Endodermal cell (in vitro differentiated cells): ENCODE measurements at regions not wholly inside any gene's neighbourhood (a gene's known extent, or its start where the extent isn't known, plus 50 kb on each side); places are given as distances from the start of the nearest gene placed in this dataset.

Experiments
- DNase-seq: peaks from one replicate; pipeline ENCODE4 v3.0.0-alpha.2; 2017
- H3K27ac ChIP-seq: 2 replicates; pipeline ENCODE4 v1.5.1; 2013; ENCODE audit warnings: mild to moderate bottlenecking, low read depth, low read length, moderate library complexity
- H3K27me3 ChIP-seq: 2 replicates; pipeline ENCODE4 v1.6.1; 2013; ENCODE audit warnings: mild to moderate bottlenecking, low read length, moderate library complexity; ENCODE audit not compliant: insufficient read depth, control insufficient read depth, poor library complexity, severe bottlenecking
- H3K36me3 ChIP-seq: 2 replicates; pipeline ENCODE4 v1.7.0; 2013; ENCODE audit warnings: mild to moderate bottlenecking, low read length, moderate library complexity; ENCODE audit not compliant: control insufficient read depth, insufficient read depth
- H3K4me1 ChIP-seq: one replicate; pipeline ENCODE4 v1.7.0; 2013; ENCODE audit warnings: low read length; ENCODE audit not compliant: control insufficient read depth, insufficient read depth
- H3K4me3 ChIP-seq: 2 replicates; pipeline ENCODE4 v1.5.1; 2013; ENCODE audit warnings: mild to moderate bottlenecking, low read length, moderate library complexity
- H3K9ac ChIP-seq: 2 replicates; pipeline ENCODE4 v1.6.1; 2013; ENCODE audit warnings: mild to moderate bottlenecking, low read length, moderate library complexity; ENCODE audit not compliant: poor library complexity, severe bottlenecking; ENCODE audit errors: extremely low read depth
- H3K9me3 ChIP-seq: 2 replicates; pipeline ENCODE4 v1.6.1; 2013; ENCODE audit warnings: mild to moderate bottlenecking, low read length, moderate library complexity; ENCODE audit not compliant: control insufficient read depth
- H3K27ac Mint-ChIP-seq: 2 replicates; pipeline ENCODE4 v1.8.0; 2020; ENCODE audit warnings: mixed read lengths
- H3K27me3 Mint-ChIP-seq: 2 replicates; pipeline ENCODE4 v1.8.0; 2021; ENCODE audit warnings: mild to moderate bottlenecking, mixed read lengths; ENCODE audit not compliant: insufficient read depth
- H3K36me3 Mint-ChIP-seq: 2 replicates; pipeline ENCODE4 v1.8.0; 2020; ENCODE audit warnings: low read depth, mixed read lengths
- H3K4me1 Mint-ChIP-seq: 2 replicates; pipeline ENCODE4 v1.8.0; 2020; ENCODE audit warnings: mixed read lengths
- H3K4me3 Mint-ChIP-seq: 2 replicates; pipeline ENCODE4 v1.8.0; 2020; ENCODE audit warnings: mild to moderate bottlenecking, moderate library complexity, mixed read lengths
- H3K9me3 Mint-ChIP-seq: 2 replicates; pipeline ENCODE4 v1.8.0; 2020; ENCODE audit warnings: mild to moderate bottlenecking, mixed read lengths
- CTCF ChIP-seq: fragments of 200-600 bp; sonication (generic); conservative IDR thresholded peaks from 2 replicates; pipeline ENCODE4 v1.5.0; 2021; ENCODE audit warnings: antibody characterized with exemption, mild to moderate bottlenecking
- WGBS, 2 experiments: methylation state at CpG; one replicate each; pipeline versions ENCODE4 v1.1.5 to v1.1.7; 2013; ENCODE audit warnings: missing lambda C conversion rate in 2 of 2, mixed read lengths in 1 of 2; ENCODE audit not compliant: insufficient coverage in 1 of 2, insufficient read length in 1 of 2; 5-methylcytosine and 5-hydroxymethylcytosine counted together

GRCh38 chr13:33728271-33729037 lies 89.5 kb upstream of the RFC3 start:
- no peaks in the 10 kb centered on the region for H3K9me3 Mint-ChIP-seq
- no peaks in the 10 kb centered on the region for H3K27me3 Mint-ChIP-seq
- WGBS, 2 experiments: 82 to 95% methylated on average over 5 to 7 of the region's 7 CpGs
- no peak for DNase-seq
- H3K4me1 Mint-ChIP-seq: peaks cover 3% of the 10 kb centered on the region
- H3K27ac Mint-ChIP-seq: no peak overlapping the region
- Histone ChIP-seq H3K9me3 (no peaks in the 10 kb centered on the region), H3K9ac (no peak overlapping the region), H3K4me3 (no peak overlapping the region), H3K27me3 (no peaks in the 10 kb centered on the region), H3K4me1 (no peaks in the 10 kb centered on the region), H3K36me3 (no peaks in the 10 kb centered on the region), H3K27ac (no peak overlapping the region)
- H3K36me3 Mint-ChIP-seq: no peaks in the 10 kb centered on the region
- no peak for TF ChIP-seq CTCF
- no peak overlapping the region for H3K4me3 Mint-ChIP-seq

GRCh38 chr13:33730147-33730546 lies 87.8 kb upstream of the RFC3 start:
- Histone ChIP-seq H3K4me3 (no peak overlapping the region), H3K27ac (no peak overlapping the region), H3K4me1 (no peaks in the 10 kb centered on the region), H3K36me3 (no peaks in the 10 kb centered on the region), H3K9me3 (no peaks in the 10 kb centered on the region), H3K9ac (no peak overlapping the region), H3K27me3 (no peaks in the 10 kb centered on the region)
- Mint-ChIP-seq H3K4me3 (no peak overlapping the region), H3K27ac (no peak overlapping the region), H3K36me3 (no peaks in the 10 kb centered on the region), H3K9me3 (no peaks in the 10 kb centered on the region), H3K4me1 (no peaks in the 10 kb centered on the region), H3K27me3 (no peaks in the 10 kb centered on the region)
- no peak for TF ChIP-seq CTCF
- no peak for DNase-seq
- WGBS, 2 experiments: 100% methylated on average over 1 of the region's 1 CpG

GRCh38 chr13:33730619-33731018 lies 87.3 kb upstream of the RFC3 start:
- 95 to 100% methylated on average over 1 to 5 of the region's 5 CpGs for WGBS, 2 experiments
- H3K27me3 ChIP-seq: no peaks in the 10 kb centered on the region
- H3K36me3 ChIP-seq: no peaks in the 10 kb centered on the region
- H3K9ac ChIP-seq: no peak overlapping the region
- no peak for DNase-seq
- Mint-ChIP-seq H3K9me3 (no peaks in the 10 kb centered on the region), H3K4me1 (peaks cover 3% of the 10 kb centered on the region), H3K4me3 (no peak overlapping the region), H3K36me3 (no peaks in the 10 kb centered on the region), H3K27ac (no peak overlapping the region), H3K27me3 (no peaks in the 10 kb centered on the region)
- no peak for TF ChIP-seq CTCF
- no peak overlapping the region for H3K4me3 ChIP-seq
- H3K27ac ChIP-seq: no peak overlapping the region
- H3K9me3 ChIP-seq: no peaks in the 10 kb centered on the region
- no peaks in the 10 kb centered on the region for H3K4me1 ChIP-seq
